GM18867 (cell line): ENCODE measurements at regions not wholly inside any gene's neighbourhood (a gene's known extent, or its start where the extent isn't known, plus 50 kb on each side); places are given as distances from the start of the nearest gene placed in this dataset.

Source experiments
- ATAC-seq: cut with Tn5 transposase; IDR thresholded peaks from one replicate; pipeline ENCODE4 v1.9.1; 2021; ENCODE audit warnings: mild to moderate bottlenecking, moderate library complexity; ENCODE audit not compliant: unreplicated experiment

DNA sequence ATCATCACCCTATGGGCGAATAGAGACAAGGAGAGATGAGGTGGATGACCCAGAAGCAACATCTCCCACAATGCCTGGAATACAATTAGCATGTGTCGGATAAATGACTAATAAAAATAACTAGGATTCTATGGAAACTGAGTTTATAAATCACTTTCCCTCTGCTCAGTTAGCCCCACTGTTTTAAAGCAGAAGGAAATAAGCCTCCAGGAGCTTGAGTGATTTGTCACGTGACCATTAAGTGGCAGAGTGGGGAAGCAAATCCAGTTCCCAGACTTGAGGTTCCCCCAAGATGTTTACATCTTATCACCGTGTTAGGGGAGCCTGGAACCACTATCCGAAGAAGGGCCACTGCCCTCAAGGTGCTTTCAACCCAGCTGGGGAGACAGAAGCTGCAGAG is 136.5 kb upstream of the CCND2 start:
- ATAC-seq: no peak

DNA sequence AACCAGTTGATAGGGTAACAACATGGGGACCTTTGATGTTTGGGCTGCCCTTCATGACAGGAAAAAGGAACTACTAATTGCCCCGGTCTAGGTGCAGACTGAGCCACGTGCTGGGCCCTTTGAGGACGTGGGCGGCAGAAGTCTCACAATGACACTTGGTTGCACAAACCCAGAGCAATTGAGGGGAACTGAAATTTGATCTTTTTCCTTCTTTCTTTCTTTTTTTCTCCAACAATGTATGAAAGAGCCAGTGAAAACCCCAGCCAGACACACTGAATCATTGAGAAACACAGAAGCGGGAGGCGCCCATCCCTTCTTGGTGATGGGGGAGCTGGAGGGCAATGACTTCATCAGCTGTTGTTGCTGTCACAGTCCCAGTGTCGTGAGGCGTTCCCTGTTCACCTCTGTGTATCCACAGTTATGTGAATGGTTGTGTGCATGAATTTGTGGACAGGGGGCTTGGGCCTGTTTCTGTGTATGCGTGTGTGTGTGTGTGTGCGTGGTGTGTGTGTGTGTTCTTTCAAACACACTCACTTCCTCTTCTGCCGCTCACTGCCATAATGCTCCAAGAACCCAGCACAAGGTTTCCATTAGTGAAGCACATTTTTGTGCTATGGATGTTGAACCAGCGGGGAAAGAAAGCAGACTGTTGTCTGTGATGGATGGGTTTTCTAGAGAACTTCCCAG is 137.5 kb upstream of the CCND2 start:
- peak; percentile 85 for ATAC-seq

DNA sequence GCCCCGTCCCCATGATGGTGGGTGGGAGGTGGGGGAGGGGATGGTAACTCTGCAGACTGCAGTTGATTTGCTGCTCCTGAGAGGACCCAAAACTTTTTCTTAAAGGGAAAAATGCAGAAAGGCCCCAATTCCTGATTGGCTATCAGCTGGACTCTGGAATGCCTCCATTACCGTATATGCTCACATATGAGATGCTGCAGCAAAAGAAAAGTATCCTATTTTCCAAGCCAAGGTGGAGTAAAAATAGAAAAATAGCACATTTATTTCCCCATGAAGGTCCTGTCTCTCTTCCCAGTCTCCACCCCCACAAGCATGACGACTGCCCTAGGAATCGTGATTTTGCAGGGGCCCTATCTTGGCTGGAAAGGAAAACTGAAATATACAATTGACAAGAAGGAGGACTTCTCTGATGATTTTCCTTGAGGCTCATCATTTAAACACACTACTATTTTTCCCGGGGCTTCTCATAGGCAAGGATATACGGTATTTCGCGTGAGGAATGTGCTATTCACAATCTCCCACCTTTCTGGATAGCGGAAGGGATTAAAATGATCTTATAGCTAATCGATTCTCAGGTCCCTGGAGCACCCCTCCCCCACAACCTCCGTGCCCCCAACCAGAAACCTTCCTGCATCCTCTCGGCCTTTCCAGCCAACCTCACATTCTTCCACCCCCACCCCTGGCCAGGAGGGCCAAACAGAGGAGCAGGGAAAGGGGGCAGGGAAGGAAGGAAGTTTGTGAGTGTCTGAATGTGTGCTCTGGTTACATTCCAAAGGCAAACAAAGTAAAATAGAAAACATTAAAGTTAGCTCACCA is 138.9 kb upstream of the CCND2 start:
- no peak for ATAC-seq

DNA sequence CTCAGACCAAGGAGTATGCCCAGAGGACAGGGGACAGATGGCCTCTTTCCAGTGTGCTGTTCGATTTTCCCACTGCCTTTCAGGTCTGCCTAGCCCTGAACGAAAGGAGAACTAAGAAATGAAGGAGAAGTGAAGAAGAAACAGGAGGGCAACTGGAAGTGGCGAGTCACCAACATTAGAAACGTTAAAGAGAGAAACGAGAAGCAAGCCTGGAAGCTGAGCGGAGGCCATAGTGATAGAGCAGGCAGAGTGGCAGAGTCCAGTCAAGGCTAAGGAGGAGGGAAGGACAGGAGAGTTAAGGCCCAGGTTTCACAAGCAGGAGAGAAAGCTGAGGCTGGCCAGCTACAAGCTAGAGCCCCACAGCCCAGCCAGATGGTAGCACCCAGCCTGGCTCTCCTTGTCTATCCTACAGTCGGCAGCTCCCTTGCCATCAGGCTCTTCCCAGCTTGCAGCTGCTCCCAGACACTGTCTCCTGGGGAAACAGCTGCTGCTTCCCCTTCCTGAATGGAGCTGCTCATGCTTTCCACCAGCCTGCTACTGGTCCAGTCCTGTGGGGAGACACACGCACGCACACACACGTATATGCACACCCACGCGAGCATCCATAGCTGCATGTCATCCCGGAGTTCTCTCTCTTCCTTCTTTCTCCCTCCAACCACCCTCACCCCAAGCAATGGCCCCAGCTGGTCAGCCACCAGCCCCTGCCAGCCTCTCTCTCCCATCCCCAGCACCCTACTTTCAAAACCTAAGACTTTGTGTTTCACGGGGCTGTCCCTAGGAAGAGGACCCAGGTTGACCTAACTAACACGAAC is 139.7 kb upstream of the CCND2 start:
- ATAC-seq: no peak

DNA sequence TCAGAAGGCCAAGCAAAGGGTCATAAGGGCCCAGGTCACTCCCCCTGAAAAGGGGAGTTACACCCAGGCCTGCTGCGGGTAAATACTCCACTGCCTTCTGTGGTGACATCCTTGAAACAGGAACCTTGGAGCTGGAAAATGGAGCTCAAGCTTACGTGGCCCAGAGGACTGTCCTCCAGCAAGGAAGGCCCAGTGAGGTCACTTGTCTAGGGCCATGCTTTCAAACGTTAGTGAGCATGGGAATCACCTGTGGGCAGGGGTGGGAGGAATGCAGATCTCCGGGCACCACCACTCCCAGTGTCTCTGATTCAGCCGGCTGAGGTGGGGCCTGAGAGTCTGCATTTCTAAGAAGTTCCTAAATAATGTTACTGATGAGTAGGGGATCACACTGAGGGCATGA is 140.5 kb upstream of the CCND2 start:
- ATAC-seq: no peak

DNA sequence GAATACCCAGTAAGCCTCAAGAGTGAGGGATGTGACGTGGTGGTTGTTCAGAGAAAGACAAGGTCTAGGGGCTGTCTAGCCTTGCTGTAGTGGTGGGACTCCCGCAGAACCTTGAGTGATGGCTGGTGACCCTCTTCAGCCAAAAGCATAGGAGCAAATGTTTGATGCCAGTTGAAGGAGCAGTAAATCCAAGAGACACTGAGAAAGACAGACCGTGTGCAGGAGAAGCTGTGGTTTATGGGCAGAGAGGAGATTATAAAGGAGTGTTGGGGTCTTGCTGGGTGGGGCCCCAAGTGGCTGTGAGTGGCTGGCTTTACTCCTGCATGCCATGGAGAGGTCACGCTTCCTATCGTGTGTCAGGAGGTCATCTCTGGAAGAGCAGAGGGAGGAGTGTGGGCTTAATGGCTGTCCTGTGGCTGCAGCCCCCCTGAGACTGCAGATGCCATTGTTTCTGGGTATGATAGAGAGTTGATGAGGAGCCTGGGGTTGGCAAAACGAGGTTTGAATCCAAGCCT is 152.0 kb upstream of the CCND2 start:
- no peak for ATAC-seq

DNA sequence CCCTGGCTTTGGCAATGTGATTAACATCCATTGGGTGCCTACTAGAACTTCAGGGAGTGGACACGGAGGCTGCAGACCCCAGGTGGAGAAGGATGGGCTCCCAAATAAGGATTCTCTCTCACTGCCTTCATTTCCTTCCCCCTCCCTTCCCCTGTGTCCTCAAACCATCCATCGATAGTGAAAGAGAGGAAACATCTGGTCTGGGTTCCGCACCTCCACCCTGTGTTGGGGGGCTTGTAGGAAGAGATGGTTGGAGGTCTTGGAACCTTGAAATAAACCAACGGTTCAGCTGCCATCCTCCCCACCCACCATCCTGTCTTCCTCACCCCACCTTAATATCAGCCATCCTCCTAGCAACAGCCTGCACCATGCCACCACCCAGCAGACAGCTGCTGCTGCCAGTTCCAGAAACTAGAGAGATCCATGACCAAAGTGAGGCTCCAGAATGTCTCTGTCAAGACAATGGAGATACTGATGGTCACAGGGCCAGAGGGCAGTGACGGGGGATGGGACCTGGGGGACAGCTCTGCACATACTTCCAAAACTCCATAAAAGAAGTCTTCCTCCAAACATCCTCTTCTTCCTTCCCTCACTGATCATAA is 153.1 kb upstream of the CCND2 start:
- ATAC-seq: no peak

DNA sequence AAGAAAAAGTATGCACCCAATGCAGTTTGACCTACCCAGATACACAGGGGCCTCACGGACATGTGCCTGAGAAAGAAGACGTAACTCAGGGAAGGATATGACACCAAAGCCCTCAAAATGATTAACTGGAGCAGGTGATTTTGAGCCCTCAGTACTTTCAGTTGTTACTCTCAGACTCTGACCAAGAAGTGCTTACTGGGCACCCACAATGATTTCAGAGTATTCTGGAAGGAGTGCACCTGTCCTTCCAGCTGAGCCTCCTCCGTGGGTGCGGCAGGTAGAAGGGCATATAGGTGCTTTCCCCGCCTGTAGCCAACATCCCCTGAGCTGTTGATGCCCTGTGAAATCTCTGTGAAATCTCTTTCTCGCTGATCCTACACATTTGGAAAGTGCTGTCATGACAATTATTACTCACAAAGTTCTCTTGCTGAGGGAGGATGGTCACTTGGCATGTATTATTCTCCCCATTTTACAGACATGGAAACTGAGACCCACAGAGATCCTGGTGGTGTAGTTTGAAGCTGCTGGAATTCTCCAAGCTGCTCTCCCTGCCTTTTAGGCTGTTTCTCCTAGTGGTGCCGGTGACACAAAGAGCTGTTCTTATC is 154.3 kb upstream of the CCND2 start:
- ATAC-seq: peak; percentile 80

DNA sequence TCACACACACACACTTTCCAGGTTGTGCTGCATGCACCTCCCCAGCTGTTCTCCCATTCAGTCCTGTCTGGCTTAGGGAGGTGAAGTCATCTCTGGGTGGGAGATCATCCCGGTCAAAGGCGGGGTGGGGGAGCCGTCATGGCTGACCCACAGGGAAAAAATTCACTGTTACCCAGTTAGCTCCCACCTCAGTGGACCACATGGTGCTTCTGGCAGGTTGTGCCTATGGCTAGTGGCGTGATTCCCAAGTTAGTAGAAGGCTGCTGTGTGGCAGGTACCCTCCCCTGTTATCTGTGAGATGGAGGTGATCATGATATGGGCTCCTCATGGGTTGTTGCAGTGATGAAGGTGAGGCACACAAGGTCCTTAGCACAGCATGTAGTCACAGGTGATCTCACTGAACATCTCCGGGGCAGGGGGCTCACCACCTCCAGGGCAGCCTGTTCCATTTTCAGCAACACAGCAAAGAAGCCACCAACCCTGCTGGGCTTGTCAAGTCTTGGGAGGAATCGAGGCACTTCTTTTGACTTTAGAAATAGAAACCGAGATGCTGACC is 154.9 kb upstream of the CCND2 start:
- ATAC-seq: no peak

DNA sequence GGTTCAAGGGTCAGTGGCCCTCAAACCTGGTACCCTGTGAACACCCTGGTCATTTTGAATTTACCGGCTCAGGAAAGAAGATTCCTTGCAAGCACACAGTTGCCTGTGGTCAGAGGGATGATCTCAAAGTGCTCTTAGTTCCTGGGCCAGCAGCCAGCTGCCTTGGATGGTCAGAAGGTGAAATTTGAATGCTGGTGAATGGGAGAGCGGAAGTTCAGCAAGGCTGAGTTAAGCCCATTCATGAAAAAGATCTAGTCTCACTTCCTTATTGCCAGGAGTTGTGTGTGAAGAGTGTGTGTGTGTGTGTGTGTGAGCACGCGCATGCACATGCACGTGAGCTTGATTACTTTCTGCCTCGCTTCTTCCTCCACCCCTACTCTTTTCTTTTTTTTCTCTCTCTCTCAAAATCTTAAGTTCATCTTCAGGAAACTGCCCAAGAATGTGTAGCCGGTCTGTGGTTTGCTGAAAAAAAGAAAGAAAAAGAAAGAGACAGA is 155.5 kb upstream of the CCND2 start:
- ATAC-seq: peak; percentile 47

DNA sequence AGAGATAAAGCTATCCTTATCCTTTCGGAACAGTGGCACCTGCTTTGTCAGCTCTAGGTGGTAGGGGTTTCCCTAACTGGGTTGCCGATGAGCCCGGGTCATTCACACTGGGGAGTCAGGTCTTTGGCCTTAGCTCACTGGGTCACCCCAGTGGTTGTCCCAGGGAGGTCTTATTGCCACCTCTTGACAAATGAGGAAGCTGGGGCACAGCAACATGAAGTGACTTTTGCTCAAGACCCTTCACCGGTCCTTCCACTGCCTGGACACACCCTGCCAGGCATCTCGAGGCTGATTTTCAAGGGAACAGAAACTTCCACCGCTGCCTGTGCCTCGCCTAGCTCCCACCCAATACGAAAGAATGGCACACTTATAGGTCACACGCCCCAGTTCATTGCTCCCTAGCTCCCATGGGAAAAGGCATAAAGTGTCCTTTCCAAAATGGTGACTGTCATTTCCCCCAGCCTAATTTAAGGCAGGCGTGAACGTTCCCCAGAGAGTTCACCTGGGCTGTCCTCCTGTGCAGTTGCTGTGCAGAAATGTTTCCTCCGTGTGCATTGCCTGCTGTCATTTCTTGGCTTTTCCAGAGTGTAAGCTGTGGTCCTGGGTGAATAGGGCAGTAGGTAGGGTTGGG is 156.1 kb upstream of the CCND2 start:
- ATAC-seq: no peak

DNA sequence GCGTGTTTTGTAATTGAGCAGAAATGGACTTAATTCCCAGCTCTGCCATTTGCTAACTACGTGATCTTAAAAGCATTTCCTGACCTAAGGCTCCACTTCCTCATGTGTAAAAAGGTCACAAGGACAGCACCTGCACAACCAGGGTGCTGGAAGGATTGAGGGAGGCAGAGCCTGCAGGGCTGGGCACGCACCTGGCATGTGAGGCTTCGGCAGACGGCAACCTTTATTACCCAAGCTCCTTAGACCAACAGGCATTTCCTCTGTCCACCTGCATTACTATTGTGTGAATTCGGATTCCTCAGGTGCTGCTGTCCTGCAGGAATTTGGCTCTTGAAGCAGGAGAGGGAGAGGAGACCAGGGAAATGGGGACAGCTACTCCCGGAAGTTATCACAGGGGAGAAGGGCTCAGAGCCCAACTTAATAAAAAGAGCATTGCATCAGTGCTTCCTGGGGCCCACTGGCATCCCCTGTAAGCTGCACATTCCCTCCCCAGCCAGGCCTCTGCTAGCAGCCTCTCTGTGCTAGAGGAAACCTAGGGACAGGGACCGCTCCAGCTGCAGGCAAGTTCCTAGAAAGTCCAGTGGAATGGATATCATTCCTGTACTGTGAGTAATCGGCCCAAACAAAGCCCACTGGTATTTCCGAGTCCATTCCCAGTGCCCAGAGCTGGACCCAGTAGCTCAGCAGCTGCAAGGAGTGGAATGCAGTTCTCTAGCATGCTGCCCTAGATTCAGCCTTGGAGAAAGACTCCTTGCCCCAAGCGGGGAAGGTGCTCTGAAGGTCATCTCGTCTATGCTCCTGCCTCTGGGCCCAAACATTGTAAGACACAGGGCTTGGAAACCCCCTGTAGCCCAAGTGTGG is 157.1 kb upstream of the CCND2 start:
- ATAC-seq: no peak

DNA sequence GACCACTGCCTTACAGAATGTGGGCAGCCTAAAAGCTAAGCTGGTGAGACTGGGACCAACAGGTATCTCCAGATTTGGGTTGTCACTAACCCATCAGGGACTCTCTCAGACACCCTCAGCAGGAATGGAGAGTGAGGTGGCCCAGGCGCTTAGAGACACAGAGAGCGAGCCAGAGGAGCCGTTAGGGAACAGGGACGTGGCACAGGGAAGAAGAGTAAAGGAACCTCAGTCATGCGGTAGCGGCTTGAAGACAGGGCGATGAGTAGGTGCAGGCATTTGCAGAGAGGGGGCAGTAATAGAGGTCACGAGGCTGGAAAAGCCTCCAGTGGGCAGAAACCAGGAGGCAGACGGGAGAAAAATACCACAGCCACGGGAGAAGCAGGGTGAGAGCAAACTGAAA is 158.0 kb upstream of the CCND2 start:
- ATAC-seq: no peak

DNA sequence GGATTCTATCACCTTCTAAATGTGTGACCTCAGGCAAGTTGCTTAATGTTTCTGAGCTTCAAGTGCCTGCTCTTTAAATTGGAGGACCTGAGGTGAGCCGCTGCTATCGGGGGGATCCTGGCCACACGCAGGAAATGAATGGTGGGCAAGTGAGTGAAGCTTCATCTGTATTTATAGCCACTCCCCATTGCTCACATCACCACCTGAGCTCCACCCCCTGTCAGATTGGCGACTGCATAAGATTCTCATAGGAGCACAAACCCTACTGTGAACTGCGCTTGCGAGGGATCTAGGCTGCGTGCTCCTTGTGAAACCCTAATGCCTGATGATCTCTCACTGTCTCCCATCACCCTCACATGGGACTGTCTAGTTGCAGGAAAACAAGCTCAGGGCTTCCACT is 158.6 kb upstream of the CCND2 start:
- ATAC-seq: no peak

DNA sequence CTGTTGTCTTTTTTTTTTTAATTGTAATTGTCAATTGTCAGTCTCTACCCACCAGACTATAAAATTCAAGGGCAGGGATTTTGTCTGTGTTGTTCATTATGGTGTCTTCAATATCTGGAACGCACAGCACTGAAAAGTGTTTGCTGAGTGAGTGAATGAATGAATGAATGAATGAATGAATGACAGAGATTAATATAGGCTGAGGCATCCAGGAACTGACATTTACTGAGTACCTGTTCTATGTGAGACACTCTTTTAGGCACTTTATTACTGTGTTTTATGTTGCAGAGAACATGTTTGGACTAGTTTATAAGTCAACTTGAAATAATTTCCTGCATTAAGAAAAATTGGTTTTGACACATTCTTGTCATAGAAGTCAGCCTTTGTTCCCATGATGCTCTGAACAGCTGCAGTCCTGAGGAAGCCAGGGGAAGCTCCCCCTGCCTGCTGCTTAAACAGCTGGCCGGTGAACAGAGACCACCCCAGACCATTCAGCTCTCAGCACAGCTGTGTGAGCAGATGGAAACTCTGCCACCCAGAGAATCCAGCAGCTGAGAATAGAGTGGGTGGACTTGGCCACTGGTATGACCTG is 160.7 kb upstream of the CCND2 start:
- no peak for ATAC-seq

DNA sequence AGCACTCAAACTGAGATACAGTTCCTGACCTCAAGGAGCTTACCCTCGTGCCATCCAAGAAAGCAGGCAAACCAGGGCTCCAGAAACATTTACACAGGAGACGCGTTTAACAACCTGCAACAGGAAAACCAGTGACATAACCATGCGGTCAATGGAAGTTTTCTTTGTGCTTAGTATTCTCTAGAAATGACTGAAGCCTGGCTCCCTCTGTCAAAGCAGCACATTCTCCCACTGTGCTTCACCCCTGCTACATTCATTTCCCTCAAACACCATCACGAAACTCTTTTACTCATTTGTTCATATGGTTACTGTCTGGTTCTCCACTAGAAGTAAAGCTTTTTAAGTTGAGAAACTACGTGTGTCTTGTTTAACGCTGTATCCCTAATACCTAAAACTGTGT is 161.3 kb upstream of the CCND2 start:
- no peak for ATAC-seq

DNA sequence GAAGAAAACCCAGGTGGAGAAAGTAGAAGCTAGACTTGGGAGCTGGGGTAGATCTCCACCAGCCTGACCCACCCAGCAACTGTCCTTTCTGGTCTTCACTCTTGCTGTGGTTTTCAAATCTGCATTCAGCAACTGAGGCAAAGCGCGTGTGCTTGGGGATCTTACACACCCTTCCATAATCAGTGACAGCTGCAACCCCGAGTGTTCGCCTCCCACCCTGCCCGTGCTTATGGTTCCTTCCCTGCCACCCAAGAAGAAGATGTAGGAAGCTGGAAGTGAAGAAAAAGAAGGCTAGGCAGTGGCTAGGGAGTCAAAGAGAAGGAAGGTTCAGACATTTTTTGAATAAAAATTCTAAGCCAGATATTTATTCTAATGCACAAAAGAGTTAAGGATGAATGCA is 162.6 kb upstream of the CCND2 start:
- no peak for ATAC-seq

DNA sequence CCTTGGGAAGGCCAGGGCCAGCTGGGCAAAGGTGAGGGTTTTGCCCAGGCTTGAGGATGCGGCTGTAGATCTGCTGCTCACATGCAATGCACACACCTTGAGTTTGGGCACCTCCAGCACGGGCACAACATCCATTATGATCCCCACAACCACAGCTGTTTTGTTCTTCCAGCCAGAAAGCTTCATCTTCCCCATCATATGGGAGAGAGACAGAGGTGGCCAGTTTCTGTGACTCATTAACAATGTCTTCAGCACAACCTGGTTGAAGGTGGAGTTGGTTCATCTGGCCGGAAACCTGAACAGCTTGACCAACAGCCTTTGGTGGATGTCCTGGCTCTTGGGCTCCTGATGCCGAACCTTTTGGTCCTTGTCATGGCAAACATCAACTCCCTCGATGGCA is 163.7 kb upstream of the CCND2 start:
- no peak for ATAC-seq
